A673 (cell line): ENCODE measurements at regions not wholly inside any gene's neighbourhood (a gene's known extent, or its start where the extent isn't known, plus 50 kb on each side); places are given as distances from the start of the nearest gene placed in this dataset.
A peak's percentile ranks its signal among the peaks of the same experiment; 100 is the strongest.

Experiments
- BruUV-seq: library from RNA; stranded (reverse); fragments of 400-500 nt; replicated peaks from 2 replicates; lab custom pipeline; 2021; lab: Mats Ljungman, UMichigan
- CTCF ChIA-PET: fragments of 300-600 bp; sonication (Branson Sonifier 250); formaldehyde crosslinking; loops from one replicate; lab custom pipeline; 2022; ENCODE audit warnings: antibody characterized with exemption; lab: Charles Lee
- POLR2A ChIA-PET: fragments of 300-600 bp; sonication (Branson Sonifier 250); formaldehyde crosslinking; loops from one replicate; lab custom pipeline; 2022; ENCODE audit warnings: antibody characterized with exemption; ENCODE audit not compliant: low non-redundant PET; lab: Charles Lee
- DNase-seq: peaks from one replicate; pipeline ENCODE4 v3.0.0-alpha.2; 2015; ENCODE audit warnings: low spot score
- H3K27ac ChIP-seq: fragments of 200-600 bp; sonication (generic); 2 replicates; pipeline ENCODE4 v1.5.1; 2016; ENCODE audit warnings: mixed run types, low read depth, mild to moderate bottlenecking, mixed read lengths, antibody characterized with exemption, low read length; ENCODE audit not compliant: poor library complexity, severe bottlenecking
- H3K27me3 ChIP-seq: fragments of 200-600 bp; sonication (generic); replicated peaks from 2 replicates; pipeline ENCODE4 v1.6.1; 2017; ENCODE audit warnings: mixed run types, low read depth, mild to moderate bottlenecking, mixed read lengths, antibody characterized with exemption, low read length; ENCODE audit not compliant: insufficient read depth, poor library complexity
- H3K36me3 ChIP-seq: fragments of 200-600 bp; sonication (generic); 2 replicates; pipeline ENCODE4 v1.6.1; 2016; ENCODE audit warnings: mixed run types, mild to moderate bottlenecking, mixed read lengths, antibody characterized with exemption, low read length; ENCODE audit not compliant: insufficient read depth, poor library complexity, severe bottlenecking
- H3K4me1 ChIP-seq: fragments of 200-600 bp; sonication (generic); 2 replicates; pipeline ENCODE4 v1.6.1; 2017; ENCODE audit warnings: mixed run types, mild to moderate bottlenecking, mixed read lengths, antibody characterized with exemption, low read length; ENCODE audit not compliant: insufficient read depth, poor library complexity, severe bottlenecking
- H3K4me3 ChIP-seq: fragments of 200-600 bp; sonication (generic); 2 replicates; pipeline ENCODE4 v1.5.1; 2016; ENCODE audit warnings: low read depth, mixed run types, mild to moderate bottlenecking, mixed read lengths, low read length; ENCODE audit not compliant: poor library complexity, severe bottlenecking
- H3K9me3 ChIP-seq: fragments of 200-600 bp; sonication (generic); 2 replicates; pipeline ENCODE4 v1.6.1; 2016; ENCODE audit warnings: mixed run types, low read depth, mild to moderate bottlenecking, mixed read lengths, antibody characterized with exemption, low read length; ENCODE audit not compliant: poor library complexity, severe bottlenecking
- EZH2 ChIP-seq: fragments of 200-600 bp; sonication (generic); IDR thresholded peaks from 2 replicates; pipeline ENCODE4 v1.6.1; 2017; ENCODE audit warnings: borderline replicate concordance, low read depth, mild to moderate bottlenecking, mixed read lengths, antibody characterized with exemption, low read length; ENCODE audit not compliant: poor library complexity, severe bottlenecking
- intact Hi-C: fragments of 100-400 bp; cut with micrococcal nuclease; formaldehyde crosslinking; loops from one replicate; pipeline ENCODE4 v1.10.0; 2022; ENCODE audit not compliant: unreplicated experiment
- TF ChIP-seq, protein P1 (sequence below): fragments of 300-800, 200-600 bp; sonication (generic); conservative IDR thresholded peaks from 2 replicates; pipeline ENCODE4 v1.5.1; 2017; ENCODE audit warnings: low read depth, mild to moderate bottlenecking, antibody characterized with exemption, low read length, moderate library complexity, mixed read lengths

DNA sequence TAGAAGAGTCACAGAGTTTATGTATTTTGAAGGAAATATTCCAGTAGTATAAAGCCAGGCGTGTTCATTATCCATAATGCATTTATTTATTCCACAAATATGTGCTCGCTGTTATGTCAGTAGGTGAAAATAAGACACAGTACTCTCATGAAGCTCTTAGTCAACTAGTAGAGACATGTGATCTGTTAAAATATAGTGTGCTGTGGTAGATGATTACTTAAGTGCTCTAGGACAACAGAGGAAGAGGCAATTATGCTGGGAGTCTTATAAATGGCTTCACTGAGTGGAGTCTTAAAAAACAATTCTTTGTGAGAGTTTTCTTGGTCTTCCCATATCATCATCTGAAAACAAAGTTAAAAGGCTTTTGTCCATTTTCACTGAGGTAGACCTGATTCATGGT is 457.3 kb downstream of the XIRP2 start:
- ChIA-PET CTCF (no interaction called here), POLR2A (no interaction called here)
- H3K9me3 ChIP-seq, result no peaks in the 10 kb centered on the region
- H3K4me1 ChIP-seq, result no peaks in the 10 kb centered on the region
- DNase-seq, result no peak
- no peaks in the 10 kb centered on the region for H3K27me3 ChIP-seq
- H3K4me3 ChIP-seq, result no peak overlapping the region
- TF ChIP-seq, protein P1, sequence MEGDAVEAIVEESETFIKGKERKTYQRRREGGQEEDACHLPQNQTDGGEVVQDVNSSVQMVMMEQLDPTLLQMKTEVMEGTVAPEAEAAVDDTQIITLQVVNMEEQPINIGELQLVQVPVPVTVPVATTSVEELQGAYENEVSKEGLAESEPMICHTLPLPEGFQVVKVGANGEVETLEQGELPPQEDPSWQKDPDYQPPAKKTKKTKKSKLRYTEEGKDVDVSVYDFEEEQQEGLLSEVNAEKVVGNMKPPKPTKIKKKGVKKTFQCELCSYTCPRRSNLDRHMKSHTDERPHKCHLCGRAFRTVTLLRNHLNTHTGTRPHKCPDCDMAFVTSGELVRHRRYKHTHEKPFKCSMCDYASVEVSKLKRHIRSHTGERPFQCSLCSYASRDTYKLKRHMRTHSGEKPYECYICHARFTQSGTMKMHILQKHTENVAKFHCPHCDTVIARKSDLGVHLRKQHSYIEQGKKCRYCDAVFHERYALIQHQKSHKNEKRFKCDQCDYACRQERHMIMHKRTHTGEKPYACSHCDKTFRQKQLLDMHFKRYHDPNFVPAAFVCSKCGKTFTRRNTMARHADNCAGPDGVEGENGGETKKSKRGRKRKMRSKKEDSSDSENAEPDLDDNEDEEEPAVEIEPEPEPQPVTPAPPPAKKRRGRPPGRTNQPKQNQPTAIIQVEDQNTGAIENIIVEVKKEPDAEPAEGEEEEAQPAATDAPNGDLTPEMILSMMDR, result no peak
- no peak for TF ChIP-seq EZH2
- intact Hi-C loops, result no loop called here
- no TSS peak for BruUV-seq
- no peaks in the 10 kb centered on the region for H3K36me3 ChIP-seq
- no peak overlapping the region for H3K27ac ChIP-seq

DNA sequence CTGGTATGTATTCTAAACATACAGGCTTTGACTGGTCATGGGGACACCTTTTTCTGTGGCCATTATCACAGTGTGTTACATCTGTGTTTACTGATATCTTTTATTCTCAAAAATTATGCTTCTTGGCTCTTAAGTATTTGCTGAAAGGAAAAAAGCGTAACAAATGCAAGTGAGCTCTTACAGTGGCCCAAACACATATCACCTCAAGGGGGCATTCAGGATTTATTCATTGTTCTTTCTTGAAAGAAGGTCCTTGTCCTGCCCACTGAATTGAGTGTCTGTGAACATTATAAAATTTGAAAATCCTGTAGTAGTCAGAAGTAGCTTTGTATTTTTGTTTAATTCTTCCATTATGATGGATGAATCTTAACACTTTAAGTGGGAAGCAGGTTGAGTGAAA is 454.5 kb downstream of the XIRP2 start:
- ChIA-PET CTCF (no interaction called here), POLR2A (no interaction called here)
- Histone ChIP-seq H3K4me3 (no peak overlapping the region), H3K9me3 (no peaks in the 10 kb centered on the region), H3K36me3 (no peaks in the 10 kb centered on the region), H3K4me1 (no peaks in the 10 kb centered on the region), H3K27me3 (no peaks in the 10 kb centered on the region), H3K27ac (no peak overlapping the region)
- no peak for DNase-seq
- TF ChIP-seq, protein P1, result 0 out of 2 replicates have a peak, but pooled peaks have one; percentile 24
- TF ChIP-seq EZH2, result no peak
- intact Hi-C loops, result no loop called here
- no TSS peak for BruUV-seq

DNA sequence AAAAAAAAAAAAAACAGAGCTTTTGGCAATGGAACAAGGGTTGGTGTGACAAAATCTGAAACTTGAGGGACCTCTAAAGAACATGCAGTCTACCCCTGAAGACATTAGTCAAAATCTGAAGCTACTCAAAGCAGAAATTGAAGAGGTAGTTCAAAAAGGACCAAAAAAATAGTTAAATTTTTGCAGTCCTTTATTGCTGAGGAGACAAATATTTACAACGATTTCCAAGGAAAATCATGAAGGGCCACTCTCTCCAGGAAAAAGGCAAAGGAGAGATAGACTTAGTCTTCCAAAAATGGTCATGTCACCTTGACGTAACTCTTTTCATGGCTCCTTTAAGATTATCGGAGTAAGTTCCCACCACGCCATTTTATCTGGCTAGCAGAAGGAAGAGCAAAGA is 452.0 kb downstream of the XIRP2 start:
- BruUV-seq, result no TSS peak
- Histone ChIP-seq H3K9me3 (no peaks in the 10 kb centered on the region), H3K27me3 (no peaks in the 10 kb centered on the region), H3K27ac (no peak overlapping the region), H3K36me3 (no peaks in the 10 kb centered on the region), H3K4me1 (no peaks in the 10 kb centered on the region), H3K4me3 (no peak overlapping the region)
- DNase-seq, result no peak
- ChIA-PET POLR2A (no interaction called here), CTCF (no interaction called here)
- TF ChIP-seq EZH2, result no peak
- TF ChIP-seq, protein P1, result no peak
- intact Hi-C loops, result no loop called here
